Loucy (cell line): ENCODE measurements at regions not wholly inside any gene's neighbourhood (a gene's known extent, or its start where the extent isn't known, plus 50 kb on each side); places are given as distances from the start of the nearest gene placed in this dataset.

Experiments
- H2AFZ ChIP-seq: fragments of 200-600 bp; sonication (generic); 2 replicates; pipeline ENCODE4 v1.6.0; 2016; ENCODE audit warnings: antibody characterized with exemption, mild to moderate bottlenecking, low read length, moderate library complexity
- H3F3A ChIP-seq: fragments of 200-600 bp; 2 replicates; pipeline ENCODE4 v1.6.0; 2016; ENCODE audit warnings: antibody characterized with exemption, low read depth, mild to moderate bottlenecking
- H3K27me3 ChIP-seq: fragments of 200-600 bp; sonication (generic); 2 replicates; pipeline ENCODE4 v1.6.1; 2014; ENCODE audit warnings: low read length, mild to moderate bottlenecking; ENCODE audit not compliant: insufficient read depth, poor library complexity, severe bottlenecking
- H3K36me3 ChIP-seq: fragments of 200-600 bp; sonication (generic); 2 replicates; pipeline ENCODE4 v1.6.1; 2016; ENCODE audit warnings: low read length; ENCODE audit not compliant: insufficient read depth
- H3K4me1 ChIP-seq: fragments of 200-600 bp; sonication (generic); 2 replicates; pipeline ENCODE4 v1.5.1; 2014; ENCODE audit warnings: low read length, mild to moderate bottlenecking; ENCODE audit not compliant: insufficient read depth, poor library complexity, severe bottlenecking
- H3K4me2 ChIP-seq: fragments of 200-600 bp; sonication (generic); 2 replicates; pipeline ENCODE4 v1.6.0; 2014; ENCODE audit warnings: antibody characterized with exemption, low read length, low read depth, mild to moderate bottlenecking; ENCODE audit not compliant: poor library complexity, severe bottlenecking
- H3K4me3 ChIP-seq: fragments of 200-600 bp; sonication (generic); 2 replicates; pipeline ENCODE4 v1.5.1; 2014; ENCODE audit warnings: low read length, mild to moderate bottlenecking, mixed read lengths; ENCODE audit not compliant: poor library complexity, severe bottlenecking
- H3K79me2 ChIP-seq: fragments of 200-600 bp; sonication (generic); 2 replicates; pipeline ENCODE4 v1.6.1; 2014; ENCODE audit warnings: low read length; ENCODE audit not compliant: insufficient read depth
- H3K9ac ChIP-seq: fragments of 200-600 bp; sonication (generic); 2 replicates; pipeline ENCODE4 v1.6.0; 2014; ENCODE audit warnings: mild to moderate bottlenecking, low read depth, low read length, moderate library complexity; ENCODE audit not compliant: poor library complexity, severe bottlenecking
- H3K9me2 ChIP-seq: fragments of 200-600 bp; sonication (generic); replicated peaks from 2 replicates; pipeline ENCODE4 v1.6.1; 2016; ENCODE audit warnings: low read depth, low read length, mixed read lengths
- H3K9me3 ChIP-seq: fragments of 200-600 bp; sonication (generic); 2 replicates; pipeline ENCODE4 v1.6.1; 2014; ENCODE audit warnings: mild to moderate bottlenecking, antibody characterized with exemption, low read length, low read depth; ENCODE audit not compliant: insufficient read depth
- H4K20me1 ChIP-seq: fragments of 200-600 bp; sonication (generic); 2 replicates; pipeline ENCODE4 v1.6.0; 2014; ENCODE audit warnings: antibody characterized with exemption, low read length, mild to moderate bottlenecking; ENCODE audit not compliant: insufficient read depth, poor library complexity, severe bottlenecking
- EZH2phosphoT487 ChIP-seq: fragments of 200-600 bp; IDR thresholded peaks from 2 replicates; pipeline ENCODE4 v1.6.1; 2018; ENCODE audit warnings: antibody characterized with exemption, mild to moderate bottlenecking, moderate library complexity, borderline replicate concordance
- TF ChIP-seq, protein P1 (sequence below): fragments of 200-600 bp; sonication (generic); conservative IDR thresholded peaks from 2 replicates; pipeline ENCODE4 v1.5.1; 2014; ENCODE audit warnings: mild to moderate bottlenecking, antibody characterized with exemption, low read length

DNA sequence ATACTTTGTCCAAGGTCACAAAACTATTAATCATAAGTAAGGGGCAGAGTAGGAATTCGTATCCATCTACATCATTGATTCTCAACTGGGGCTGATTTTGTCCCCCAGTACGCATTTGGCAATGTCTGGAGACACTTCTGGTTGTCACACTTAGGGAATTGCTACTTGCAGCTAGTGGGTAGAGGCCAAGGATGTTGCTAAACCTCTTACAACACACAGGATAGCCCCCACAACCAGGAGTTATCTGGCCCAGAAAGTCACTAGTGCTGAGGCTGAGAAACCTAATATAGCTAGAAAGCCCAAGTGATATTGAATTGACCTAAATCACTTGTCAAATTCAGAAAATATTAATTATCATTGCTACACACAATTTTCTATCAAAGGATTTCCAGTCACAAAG lies 120.4 kb upstream of the ABCA1 start:
- Histone ChIP-seq H3K4me2 (no peak overlapping the region), H3K79me2 (no peaks in the 10 kb centered on the region), H3K9me3 (no peaks in the 10 kb centered on the region), H3K36me3 (no peaks in the 10 kb centered on the region), H2AFZ (no peak overlapping the region), H3K9me2 (no peaks in the 10 kb centered on the region), H3K27me3 (no peaks in the 10 kb centered on the region), H4K20me1 (no peaks in the 10 kb centered on the region), H3F3A (no peaks in the 10 kb centered on the region), H3K9ac (no peak overlapping the region), H3K4me1 (peaks cover 3% of the 10 kb centered on the region), H3K4me3 (no peak overlapping the region)
- TF ChIP-seq, protein P1, sequence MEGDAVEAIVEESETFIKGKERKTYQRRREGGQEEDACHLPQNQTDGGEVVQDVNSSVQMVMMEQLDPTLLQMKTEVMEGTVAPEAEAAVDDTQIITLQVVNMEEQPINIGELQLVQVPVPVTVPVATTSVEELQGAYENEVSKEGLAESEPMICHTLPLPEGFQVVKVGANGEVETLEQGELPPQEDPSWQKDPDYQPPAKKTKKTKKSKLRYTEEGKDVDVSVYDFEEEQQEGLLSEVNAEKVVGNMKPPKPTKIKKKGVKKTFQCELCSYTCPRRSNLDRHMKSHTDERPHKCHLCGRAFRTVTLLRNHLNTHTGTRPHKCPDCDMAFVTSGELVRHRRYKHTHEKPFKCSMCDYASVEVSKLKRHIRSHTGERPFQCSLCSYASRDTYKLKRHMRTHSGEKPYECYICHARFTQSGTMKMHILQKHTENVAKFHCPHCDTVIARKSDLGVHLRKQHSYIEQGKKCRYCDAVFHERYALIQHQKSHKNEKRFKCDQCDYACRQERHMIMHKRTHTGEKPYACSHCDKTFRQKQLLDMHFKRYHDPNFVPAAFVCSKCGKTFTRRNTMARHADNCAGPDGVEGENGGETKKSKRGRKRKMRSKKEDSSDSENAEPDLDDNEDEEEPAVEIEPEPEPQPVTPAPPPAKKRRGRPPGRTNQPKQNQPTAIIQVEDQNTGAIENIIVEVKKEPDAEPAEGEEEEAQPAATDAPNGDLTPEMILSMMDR: no peak
- no peak for TF ChIP-seq EZH2phosphoT487

DNA sequence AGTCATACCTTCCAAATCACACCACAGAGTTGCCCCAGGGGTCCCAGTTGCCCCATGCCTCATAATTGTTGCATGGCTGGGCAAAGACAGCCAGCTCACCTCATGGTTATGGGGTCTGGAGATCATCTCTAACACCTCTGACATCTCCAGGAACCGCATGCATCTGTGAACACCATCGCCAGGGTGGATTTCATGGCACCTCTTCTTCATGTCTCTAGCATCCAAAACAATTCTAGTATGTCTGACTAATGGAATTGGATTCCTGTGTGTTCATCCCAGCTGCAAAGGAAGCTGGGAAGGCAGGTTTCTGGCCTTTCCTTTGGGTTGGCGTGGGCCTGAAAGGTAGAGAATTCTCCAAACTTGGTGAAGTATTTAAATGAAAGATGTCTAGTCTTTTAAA lies 122.3 kb upstream of the ABCA1 start:
- H3K79me2 ChIP-seq: no peaks in the 10 kb centered on the region
- H3K9me3 ChIP-seq: no peaks in the 10 kb centered on the region
- no peaks in the 10 kb centered on the region for H4K20me1 ChIP-seq
- H3K36me3 ChIP-seq: no peaks in the 10 kb centered on the region
- no peak overlapping the region for H3K4me3 ChIP-seq
- H3K4me1 ChIP-seq: peaks cover 3% of the 10 kb centered on the region
- TF ChIP-seq, protein P1: no peak
- no peak overlapping the region for H3K9ac ChIP-seq
- H3K9me2 ChIP-seq: no peaks in the 10 kb centered on the region
- H3F3A ChIP-seq: no peaks in the 10 kb centered on the region
- no peak overlapping the region for H2AFZ ChIP-seq
- H3K4me2 ChIP-seq: no peak overlapping the region
- no peaks in the 10 kb centered on the region for H3K27me3 ChIP-seq

DNA sequence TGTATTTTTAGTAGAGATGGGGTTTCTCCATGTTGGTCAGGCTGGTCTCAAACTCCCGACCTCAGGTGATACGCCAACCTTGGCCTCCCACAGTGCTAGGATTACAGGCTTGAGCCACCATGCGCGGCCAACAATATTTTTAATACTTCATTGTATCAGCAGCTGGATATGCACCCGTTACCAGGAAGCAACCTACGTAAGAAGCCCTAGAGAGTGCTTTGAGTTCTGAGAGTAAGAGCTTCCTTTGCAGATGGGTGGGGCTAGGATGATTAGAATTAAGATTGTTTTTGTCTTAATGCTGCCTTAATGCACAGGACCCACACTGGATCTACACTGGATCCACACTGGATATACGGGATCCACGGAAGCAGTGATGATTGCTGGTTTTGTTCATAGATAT lies 123.9 kb upstream of the ABCA1 start:
- no peak overlapping the region for H3K9ac ChIP-seq
- H3K27me3 ChIP-seq: no peaks in the 10 kb centered on the region
- no peaks in the 10 kb centered on the region for H3K9me3 ChIP-seq
- no peak for TF ChIP-seq EZH2phosphoT487
- TF ChIP-seq, protein P1: no peak
- H3K9me2 ChIP-seq: no peaks in the 10 kb centered on the region
- H3K4me2 ChIP-seq: no peak overlapping the region
- H3K4me3 ChIP-seq: no peak overlapping the region
- H3K4me1 ChIP-seq: peaks cover 3% of the 10 kb centered on the region
- H3K79me2 ChIP-seq: no peaks in the 10 kb centered on the region
- no peak overlapping the region for H2AFZ ChIP-seq
- H3K36me3 ChIP-seq: no peaks in the 10 kb centered on the region
- H3F3A ChIP-seq: no peaks in the 10 kb centered on the region
- no peaks in the 10 kb centered on the region for H4K20me1 ChIP-seq
